ENCODE measurements at regions not wholly inside any gene's neighbourhood (a gene's known extent, or its start where the extent isn't known, plus 50 kb on each side); places are given as distances from the start of the nearest gene placed in this dataset.

DNA sequence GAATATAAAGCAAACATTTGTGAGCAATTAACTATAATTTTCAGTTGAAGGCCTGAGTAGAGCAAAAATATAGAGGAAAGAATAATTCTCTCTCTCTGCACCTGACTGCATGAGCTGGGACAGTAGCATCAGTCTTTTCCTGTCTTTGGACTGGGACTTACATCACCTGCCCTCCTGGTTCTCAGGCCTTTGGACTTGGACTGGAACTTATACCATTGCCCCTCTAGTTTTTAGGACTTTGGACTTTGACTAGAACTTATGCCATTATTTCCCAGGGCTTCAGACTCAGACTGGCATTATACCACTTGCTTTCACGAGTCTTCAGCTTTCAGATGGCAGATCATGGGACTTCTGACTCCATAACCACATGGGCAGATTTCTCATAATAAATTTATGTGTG, 81.0 kb upstream of the SLC25A13 start:
- no peak for ATAC-seq
- Histone ChIP-seq H3K4me3 (no peak overlapping the region), H3K9me3 (no peaks in the 10 kb centered on the region), H3K27ac (no peak overlapping the region), H3K4me1 (no peaks in the 10 kb centered on the region), H3K4me2 (no peak overlapping the region)
- FAIRE-seq = no peak
- TF ChIP-seq HOXB5 (CRISPR knock-in tag; IDR thresholded peaks at IDR 0.05) = no peak
- no peak for TF ChIP-seq ZFP36 (IDR thresholded peaks at IDR 0.05; ENCODE audit: borderline replicate concordance, partially characterized antibody)
- TF ChIP-seq PHF8 (IDR thresholded peaks at IDR 0.05; ENCODE audit: borderline replicate concordance, low read depth) = no peak
- no peak for TF ChIP-seq BHLHE40 (IDR thresholded peaks at IDR 0.05; ENCODE audit: low read depth, low read length)
- TF ChIP-seq, protein P1, sequence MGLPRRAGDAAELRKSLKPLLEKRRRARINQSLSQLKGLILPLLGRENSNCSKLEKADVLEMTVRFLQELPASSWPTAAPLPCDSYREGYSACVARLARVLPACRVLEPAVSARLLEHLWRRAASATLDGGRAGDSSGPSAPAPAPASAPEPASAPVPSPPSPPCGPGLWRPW (IDR thresholded peaks at IDR 0.05) = no peak
- TF ChIP-seq RNF2 (IDR thresholded peaks at IDR 0.05; ENCODE audit: borderline replicate concordance, low read depth) = no peak
- TF ChIP-seq, protein P2, sequence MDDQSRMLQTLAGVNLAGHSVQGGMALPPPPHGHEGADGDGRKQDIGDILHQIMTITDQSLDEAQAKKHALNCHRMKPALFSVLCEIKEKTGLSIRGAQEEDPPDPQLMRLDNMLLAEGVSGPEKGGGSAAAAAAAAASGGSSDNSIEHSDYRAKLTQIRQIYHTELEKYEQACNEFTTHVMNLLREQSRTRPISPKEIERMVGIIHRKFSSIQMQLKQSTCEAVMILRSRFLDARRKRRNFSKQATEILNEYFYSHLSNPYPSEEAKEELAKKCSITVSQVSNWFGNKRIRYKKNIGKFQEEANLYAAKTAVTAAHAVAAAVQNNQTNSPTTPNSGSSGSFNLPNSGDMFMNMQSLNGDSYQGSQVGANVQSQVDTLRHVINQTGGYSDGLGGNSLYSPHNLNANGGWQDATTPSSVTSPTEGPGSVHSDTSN (IDR thresholded peaks at IDR 0.05) = no peak
- no peak for TF ChIP-seq RCOR1 (IDR thresholded peaks at IDR 0.05; ENCODE audit: low read depth, low read length)
- no peak for TF ChIP-seq CHD4 (IDR thresholded peaks at IDR 0.05; ENCODE audit: borderline replicate concordance)
- no peak for TF ChIP-seq JUNB (IDR thresholded peaks at IDR 0.05)
- no peak for TF ChIP-seq RARB (CRISPR knock-in tag; IDR thresholded peaks at IDR 0.05)
- no peak for TF ChIP-seq RAD21 (conservative IDR thresholded peaks at IDR 0.05 in 1 of 2, IDR thresholded peaks at IDR 0.05 in 1 of 2)
- no peak for TF ChIP-seq NPAS2 (CRISPR knock-in tag; IDR thresholded peaks at IDR 0.05; ENCODE audit: borderline replicate concordance)
- no peak for TF ChIP-seq ESRRA (IDR thresholded peaks at IDR 0.05; ENCODE audit: borderline replicate concordance, low read length)
- no peak for TF ChIP-seq EP300 (IDR thresholded peaks at IDR 0.05)
- WGBS (ENCODE audit: missing lambda C conversion rate) = 0% methylated on average over 1 of the region's 1 CpG
- POLR2A ChIA-PET = no interaction called here
- no peak for DNase-seq (ENCODE audit: low read depth in 1 of 2, low spot score in 1 of 2)
- CTCF ChIA-PET = no interaction called here

DNA sequence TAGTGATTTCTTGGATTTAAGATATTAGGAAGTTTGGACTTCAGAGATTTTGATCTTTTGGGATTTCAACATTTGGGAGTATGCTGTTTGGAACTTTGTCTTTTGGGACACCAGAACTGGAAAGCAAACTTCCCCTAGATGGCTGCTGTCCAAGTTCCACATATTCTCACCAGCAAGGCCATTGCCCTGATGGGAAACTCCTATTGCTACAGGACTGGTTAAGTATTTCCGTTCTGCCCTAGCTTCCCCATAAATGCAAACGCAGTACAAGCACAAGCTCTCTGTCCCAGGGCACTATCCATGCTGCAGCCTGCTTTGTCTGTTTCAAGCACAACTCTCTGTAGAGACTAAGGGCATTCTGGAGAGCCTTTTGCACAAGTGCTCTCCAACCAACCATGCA, 79.3 kb upstream of the SLC25A13 start:
- no peak for TF ChIP-seq SMC3 (IDR thresholded peaks at IDR 0.05)
- no peak for TF ChIP-seq CHD4 (IDR thresholded peaks at IDR 0.05; ENCODE audit: borderline replicate concordance)
- no peak for TF ChIP-seq HDAC2 (IDR thresholded peaks at IDR 0.05)
- TF ChIP-seq FOXS1 (CRISPR knock-in tag; IDR thresholded peaks at IDR 0.05) = no peak
- TF ChIP-seq CHD2 (IDR thresholded peaks at IDR 0.05; ENCODE audit: low read length, partially characterized antibody) = no peak
- TF ChIP-seq MAFK (IDR thresholded peaks at IDR 0.05; ENCODE audit: partially characterized antibody) = no peak
- 37% methylated on average over 2 of the region's 2 CpGs for WGBS (ENCODE audit: missing lambda C conversion rate)
- H3K4me3 ChIP-seq = no peak overlapping the region
- ChIA-PET CTCF (no interaction called here), POLR2A (no interaction called here)
- no peak overlapping the region for H3K27ac ChIP-seq
- ATAC-seq (no peak), DNase-seq (ENCODE audit: low read depth in 1 of 2, low spot score in 1 of 2) (no peak), FAIRE-seq (no peak)
- H3K4me2 ChIP-seq = no peak overlapping the region
- no peaks in the 10 kb centered on the region for H3K4me1 ChIP-seq
- no peaks in the 10 kb centered on the region for H3K9me3 ChIP-seq

DNA sequence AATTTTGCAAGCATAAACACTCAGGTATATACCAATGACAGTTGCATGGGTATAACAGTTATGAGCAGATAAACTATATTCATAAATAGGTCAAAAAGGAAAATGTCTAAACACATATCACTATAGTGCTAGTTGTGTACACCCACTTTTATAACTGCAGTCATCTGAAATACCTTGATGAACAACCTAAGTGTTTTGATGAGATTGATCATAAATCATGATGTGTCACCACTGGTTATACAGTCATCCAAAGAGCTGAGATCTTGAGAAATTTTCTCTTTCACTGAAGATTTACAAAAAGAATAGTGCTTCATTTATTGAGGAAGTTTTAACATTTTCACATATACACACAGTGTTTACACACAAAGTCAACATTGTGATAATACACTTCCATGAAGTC, 78.6 kb upstream of the SLC25A13 start:
- DNase-seq (ENCODE audit: low read depth in 1 of 2, low spot score in 1 of 2) = no peak
- Histone ChIP-seq H3K4me3 (no peak overlapping the region), H3K4me2 (no peak overlapping the region), H3K9me3 (no peaks in the 10 kb centered on the region), H3K4me1 (no peaks in the 10 kb centered on the region), H3K27ac (no peak overlapping the region)
- no peak for FAIRE-seq
- ChIA-PET CTCF (no interaction called here), POLR2A (no interaction called here)
- ATAC-seq = no peak
- TF ChIP-seq FOSB (CRISPR knock-in tag; IDR thresholded peaks at IDR 0.05) = no peak
- TF ChIP-seq, protein P3, sequence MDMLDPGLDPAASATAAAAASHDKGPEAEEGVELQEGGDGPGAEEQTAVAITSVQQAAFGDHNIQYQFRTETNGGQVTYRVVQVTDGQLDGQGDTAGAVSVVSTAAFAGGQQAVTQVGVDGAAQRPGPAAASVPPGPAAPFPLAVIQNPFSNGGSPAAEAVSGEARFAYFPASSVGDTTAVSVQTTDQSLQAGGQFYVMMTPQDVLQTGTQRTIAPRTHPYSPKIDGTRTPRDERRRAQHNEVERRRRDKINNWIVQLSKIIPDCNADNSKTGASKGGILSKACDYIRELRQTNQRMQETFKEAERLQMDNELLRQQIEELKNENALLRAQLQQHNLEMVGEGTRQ (IDR thresholded peaks at IDR 0.05) = no peak
- TF ChIP-seq KDM1A (IDR thresholded peaks at IDR 0.05; ENCODE audit: low read depth) = no peak
- TF ChIP-seq, protein P2 (IDR thresholded peaks at IDR 0.05) = no peak
- no peak for TF ChIP-seq RCOR1 (IDR thresholded peaks at IDR 0.05; ENCODE audit: low read depth, low read length)
- no peak for TF ChIP-seq BHLHE40 (IDR thresholded peaks at IDR 0.05; ENCODE audit: low read depth, low read length)
- TF ChIP-seq, protein P4, sequence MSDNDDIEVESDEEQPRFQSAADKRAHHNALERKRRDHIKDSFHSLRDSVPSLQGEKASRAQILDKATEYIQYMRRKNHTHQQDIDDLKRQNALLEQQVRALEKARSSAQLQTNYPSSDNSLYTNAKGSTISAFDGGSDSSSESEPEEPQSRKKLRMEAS (IDR thresholded peaks at IDR 0.05) = no peak
- TF ChIP-seq CEBPB (IDR thresholded peaks at IDR 0.05) = no peak
- TF ChIP-seq FOSL2 (IDR thresholded peaks at IDR 0.05) = no peak
- no peak for TF ChIP-seq FOSL2 (CRISPR knock-in tag; IDR thresholded peaks at IDR 0.05)
- no peak for TF ChIP-seq RNF2 (IDR thresholded peaks at IDR 0.05; ENCODE audit: borderline replicate concordance, low read depth)
- no peak for TF ChIP-seq NR3C1 (IDR thresholded peaks at IDR 0.05)
- no peak for TF ChIP-seq HOXA7 (CRISPR knock-in tag; IDR thresholded peaks at IDR 0.05)
- TF ChIP-seq, protein P5, sequence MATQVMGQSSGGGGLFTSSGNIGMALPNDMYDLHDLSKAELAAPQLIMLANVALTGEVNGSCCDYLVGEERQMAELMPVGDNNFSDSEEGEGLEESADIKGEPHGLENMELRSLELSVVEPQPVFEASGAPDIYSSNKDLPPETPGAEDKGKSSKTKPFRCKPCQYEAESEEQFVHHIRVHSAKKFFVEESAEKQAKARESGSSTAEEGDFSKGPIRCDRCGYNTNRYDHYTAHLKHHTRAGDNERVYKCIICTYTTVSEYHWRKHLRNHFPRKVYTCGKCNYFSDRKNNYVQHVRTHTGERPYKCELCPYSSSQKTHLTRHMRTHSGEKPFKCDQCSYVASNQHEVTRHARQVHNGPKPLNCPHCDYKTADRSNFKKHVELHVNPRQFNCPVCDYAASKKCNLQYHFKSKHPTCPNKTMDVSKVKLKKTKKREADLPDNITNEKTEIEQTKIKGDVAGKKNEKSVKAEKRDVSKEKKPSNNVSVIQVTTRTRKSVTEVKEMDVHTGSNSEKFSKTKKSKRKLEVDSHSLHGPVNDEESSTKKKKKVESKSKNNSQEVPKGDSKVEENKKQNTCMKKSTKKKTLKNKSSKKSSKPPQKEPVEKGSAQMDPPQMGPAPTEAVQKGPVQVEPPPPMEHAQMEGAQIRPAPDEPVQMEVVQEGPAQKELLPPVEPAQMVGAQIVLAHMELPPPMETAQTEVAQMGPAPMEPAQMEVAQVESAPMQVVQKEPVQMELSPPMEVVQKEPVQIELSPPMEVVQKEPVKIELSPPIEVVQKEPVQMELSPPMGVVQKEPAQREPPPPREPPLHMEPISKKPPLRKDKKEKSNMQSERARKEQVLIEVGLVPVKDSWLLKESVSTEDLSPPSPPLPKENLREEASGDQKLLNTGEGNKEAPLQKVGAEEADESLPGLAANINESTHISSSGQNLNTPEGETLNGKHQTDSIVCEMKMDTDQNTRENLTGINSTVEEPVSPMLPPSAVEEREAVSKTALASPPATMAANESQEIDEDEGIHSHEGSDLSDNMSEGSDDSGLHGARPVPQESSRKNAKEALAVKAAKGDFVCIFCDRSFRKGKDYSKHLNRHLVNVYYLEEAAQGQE (IDR thresholded peaks at IDR 0.05) = no peak
- TF ChIP-seq CBX2 (IDR thresholded peaks at IDR 0.05; ENCODE audit: borderline replicate concordance, low read depth) = no peak

Measured in A549 (cell line).